HEK293T (cell line): ENCODE measurements at regions not wholly inside any gene's neighbourhood (a gene's known extent, or its start where the extent isn't known, plus 50 kb on each side); places are given as distances from the start of the nearest gene placed in this dataset.

Source experiments
- CTCF ChIA-PET: fragments of 350-600 bp; formaldehyde crosslinking; extraction: SDS; loops from one replicate; lab custom pipeline; 2021; ENCODE audit warnings: antibody characterized with exemption, inconsistent platforms; lab: Yijun Ruan, JAX
- POLR2A ChIA-PET: fragments of 350-600 bp; formaldehyde crosslinking; extraction: SDS; loops from one replicate; lab custom pipeline; 2020; ENCODE audit warnings: antibody characterized with exemption, inconsistent platforms; lab: Yijun Ruan, JAX
- DNase-seq: peaks from one replicate; pipeline ENCODE4 v3.0.0; 2012; ENCODE audit warnings: mixed read lengths; ENCODE audit errors: extremely low spot score
- ARNT ChIP-seq: fragments of 450-650 bp; IDR thresholded peaks from 2 replicates; pipeline ENCODE4 v1.6.1; 2017; ENCODE audit warnings: mild to moderate bottlenecking
- BHLHE40 ChIP-seq: fragments of 450-650 bp; IDR thresholded peaks from 2 replicates; pipeline ENCODE4 v1.6.1; 2016; ENCODE audit warnings: mild to moderate bottlenecking, moderate library complexity, borderline replicate concordance
- CTBP1 ChIP-seq: fragments of 450-650 bp; IDR thresholded peaks from 2 replicates; pipeline ENCODE4 v1.6.1; 2016; ENCODE audit warnings: borderline replicate concordance
- ELF4 ChIP-seq: fragments of 450-650 bp; IDR thresholded peaks from 2 replicates; pipeline ENCODE4 v1.6.1; 2017; ENCODE audit warnings: antibody characterized with exemption
- FOXA1 ChIP-seq: fragments of 450-650 bp; IDR thresholded peaks from 2 replicates; pipeline ENCODE4 v1.6.1; 2016; ENCODE audit warnings: mild to moderate bottlenecking
- FOXK2 ChIP-seq: fragments of 450-650 bp; IDR thresholded peaks from 2 replicates; pipeline ENCODE4 v1.6.1; 2016; ENCODE audit warnings: mild to moderate bottlenecking
- FOXM1 ChIP-seq: fragments of 450-650 bp; IDR thresholded peaks from 2 replicates; pipeline ENCODE4 v1.6.1; 2017; ENCODE audit warnings: mild to moderate bottlenecking, borderline replicate concordance
- HDGF ChIP-seq: fragments of 450-650 bp; IDR thresholded peaks from 2 replicates; pipeline ENCODE4 v1.6.1; 2017; ENCODE audit warnings: antibody characterized with exemption, borderline replicate concordance
- L3MBTL2 ChIP-seq: fragments of 450-650 bp; conservative IDR thresholded peaks from 2 replicates; pipeline ENCODE4 v1.6.1; 2016; ENCODE audit warnings: mild to moderate bottlenecking
- LEF1 ChIP-seq: fragments of 450-650 bp; IDR thresholded peaks from 2 replicates; pipeline ENCODE4 v1.6.1; 2017; ENCODE audit warnings: mild to moderate bottlenecking, borderline replicate concordance
- NFRKB ChIP-seq: fragments of 450-650 bp; IDR thresholded peaks from 2 replicates; pipeline ENCODE4 v1.6.1; 2016; ENCODE audit warnings: mild to moderate bottlenecking, moderate library complexity
- PKNOX1 ChIP-seq: fragments of 450-650 bp; IDR thresholded peaks from 2 replicates; pipeline ENCODE4 v1.6.1; 2016
- SP1 ChIP-seq: fragments of 450-650 bp; IDR thresholded peaks from 2 replicates; pipeline ENCODE4 v1.6.1; 2017
- SUZ12 ChIP-seq: fragments of 450-650 bp; IDR thresholded peaks from 2 replicates; pipeline ENCODE4 v1.6.1; 2016; ENCODE audit warnings: mild to moderate bottlenecking
- TARDBP ChIP-seq: fragments of 450-650 bp; IDR thresholded peaks from 2 replicates; pipeline ENCODE4 v1.6.1; 2016
- ZNF384 ChIP-seq: fragments of 450-650 bp; IDR thresholded peaks from 2 replicates; pipeline ENCODE4 v1.6.1; 2016

GRCh38 chr11:115056514-115056913 is 378.2 kb downstream of the NXPE2 start:
- DNase-seq = no peak
- CTCF ChIA-PET = no interaction called here
- TF ChIP-seq FOXA1 (no peak), FOXM1 (no peak), FOXK2 (no peak), SP1 (no peak), ARNT (no peak), HDGF (no peak), ELF4 (no peak), PKNOX1 (no peak), TARDBP (no peak), CTBP1 (no peak)
- POLR2A ChIA-PET = no interaction called here

GRCh38 chr11:115060840-115061239 is 382.5 kb downstream of the NXPE2 start:
- no peak for DNase-seq
- POLR2A ChIA-PET = no interaction called here
- CTCF ChIA-PET = interaction anchor here (0.7 kb wide), 1 partner anchor 1457 kb away, joined by 3 read pairs; no protein-coding TSS in a partner anchor
- TF ChIP-seq TARDBP = no peak
- TF ChIP-seq ARNT = no peak
- TF ChIP-seq ELF4 = no peak
- TF ChIP-seq SP1 = no peak
- TF ChIP-seq NFRKB = no peak
- no peak for TF ChIP-seq FOXK2
- TF ChIP-seq FOXA1 = no peak
- no peak for TF ChIP-seq CTBP1
- no peak for TF ChIP-seq BHLHE40
- no peak for TF ChIP-seq LEF1
- no peak for TF ChIP-seq SUZ12
- TF ChIP-seq L3MBTL2 = no peak
- no peak for TF ChIP-seq HDGF
- no peak for TF ChIP-seq ZNF384
- TF ChIP-seq PKNOX1 = no peak
- no peak for TF ChIP-seq FOXM1

- POLR2A ChIA-PET = no interaction called here
- CTCF ChIA-PET = no interaction called here
- TF ChIP-seq L3MBTL2 (no peak), NFRKB (no peak), SP1 (no peak), FOXM1 (no peak), ARNT (no peak), LEF1 (no peak), ZNF384 (no peak), FOXA1 (no peak), HDGF (no peak), SUZ12 (no peak), FOXK2 (no peak), BHLHE40 (no peak), PKNOX1 (no peak), CTBP1 (no peak), TARDBP (no peak), ELF4 (no peak)
- no peak for DNase-seq
These were observed 387.0 kb downstream of the NXPE2 start for GRCh38 chr11:115065314-115065713.

GRCh38 chr11:115065830-115066664 is 387.7 kb downstream of the NXPE2 start:
- no peak for DNase-seq
- ChIA-PET POLR2A (interaction anchor here (0.5 kb wide), 1 partner anchor 11 kb away, joined by 3 read pairs; no protein-coding TSS in a partner anchor), CTCF (no interaction called here)
- TF ChIP-seq FOXA1 (no peak), TARDBP (no peak), SUZ12 (no peak), L3MBTL2 (no peak), NFRKB (no peak), PKNOX1 (no peak), FOXK2 (no peak), LEF1 (no peak), ARNT (no peak), ZNF384 (no peak), HDGF (no peak), FOXM1 (no peak), SP1 (no peak), CTBP1 (no peak), ELF4 (no peak), BHLHE40 (no peak)

- DNase-seq = no peak
- TF ChIP-seq CTBP1 = no peak
- TF ChIP-seq HDGF = no peak
- TF ChIP-seq SP1 = no peak
- no peak for TF ChIP-seq ELF4
- no peak for TF ChIP-seq LEF1
- no peak for TF ChIP-seq ZNF384
- TF ChIP-seq FOXA1 = no peak
- TF ChIP-seq PKNOX1 = no peak
- no peak for TF ChIP-seq FOXK2
- TF ChIP-seq BHLHE40 = no peak
- TF ChIP-seq NFRKB = no peak
- no peak for TF ChIP-seq TARDBP
- no peak for TF ChIP-seq SUZ12
- TF ChIP-seq FOXM1 = no peak
- no peak for TF ChIP-seq L3MBTL2
- no peak for TF ChIP-seq ARNT
- POLR2A ChIA-PET = no interaction called here
- CTCF ChIA-PET = no interaction called here
These were observed 389.1 kb downstream of the NXPE2 start for GRCh38 chr11:115067471-115067870.
